NCI-H748 treated with DMSO at 0.1 percent for 48 hours (cell line): ENCODE measurements at regions not wholly inside any gene's neighbourhood (a gene's known extent, or its start where the extent isn't known, plus 50 kb on each side); places are given as distances from the start of the nearest gene placed in this dataset.

Source experiments
- DNase-seq: peaks from one replicate; lab custom pipeline; 2025; lab: John Stamatoyannopoulos, UW

GRCh38 chr1:177571485-177572076 lies 398.3 kb downstream of the SEC16B start:
- peak; percentile 48 for DNase-seq

GRCh38 chr1:177571076-177571475 lies 398.8 kb downstream of the SEC16B start:
- no peak for DNase-seq

DNA sequence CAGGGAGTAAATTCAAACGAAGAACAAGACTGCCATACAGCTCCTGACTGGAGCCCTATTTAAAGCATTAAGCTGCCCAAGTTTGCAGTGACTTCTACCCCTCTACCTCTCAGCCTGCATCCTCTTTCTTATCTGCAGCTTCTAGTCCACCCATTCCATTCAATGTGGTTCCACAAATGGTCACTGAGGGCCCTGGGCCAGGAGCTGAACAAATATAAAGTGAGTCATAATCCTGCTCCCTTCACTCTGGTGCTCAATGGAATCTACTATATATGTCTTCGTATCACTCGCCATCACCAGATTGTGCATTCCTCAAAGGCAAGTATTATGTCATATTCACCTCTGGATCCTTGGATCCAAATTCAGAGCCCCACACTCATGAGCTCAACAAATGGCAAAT lies 398.7 kb downstream of the BRINP2 start:
- DNase-seq = no peak

DNA sequence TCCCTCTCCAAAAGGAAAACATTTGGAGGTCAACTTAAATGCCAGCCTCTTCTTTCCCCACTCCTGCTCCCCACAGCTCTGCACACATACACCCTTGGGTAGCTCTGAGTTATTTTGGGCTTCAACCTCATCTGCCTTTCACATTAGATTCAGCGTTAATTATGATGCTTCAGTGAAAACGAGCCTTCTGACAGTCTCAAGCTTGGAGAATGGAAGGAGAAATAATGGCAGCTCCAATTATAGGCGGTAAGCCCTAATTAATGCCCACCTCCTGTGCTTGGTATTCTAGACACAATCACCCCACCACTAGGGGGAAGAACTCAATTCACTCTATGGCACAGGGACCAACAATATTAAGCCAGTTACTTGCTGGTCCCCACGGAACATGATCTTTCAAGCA lies 397.9 kb downstream of the BRINP2 start:
- no peak for DNase-seq

GRCh38 chr1:177567393-177567792 lies 396.6 kb downstream of the BRINP2 start:
- DNase-seq = no peak

GRCh38 chr1:177566495-177566894 lies 395.7 kb downstream of the BRINP2 start:
- DNase-seq = no peak

- no peak for DNase-seq
These were observed 390.7 kb downstream of the BRINP2 start for GRCh38 chr1:177561436-177561835.

GRCh38 chr1:177558372-177558771 lies 387.6 kb downstream of the BRINP2 start:
- no peak for DNase-seq

DNA sequence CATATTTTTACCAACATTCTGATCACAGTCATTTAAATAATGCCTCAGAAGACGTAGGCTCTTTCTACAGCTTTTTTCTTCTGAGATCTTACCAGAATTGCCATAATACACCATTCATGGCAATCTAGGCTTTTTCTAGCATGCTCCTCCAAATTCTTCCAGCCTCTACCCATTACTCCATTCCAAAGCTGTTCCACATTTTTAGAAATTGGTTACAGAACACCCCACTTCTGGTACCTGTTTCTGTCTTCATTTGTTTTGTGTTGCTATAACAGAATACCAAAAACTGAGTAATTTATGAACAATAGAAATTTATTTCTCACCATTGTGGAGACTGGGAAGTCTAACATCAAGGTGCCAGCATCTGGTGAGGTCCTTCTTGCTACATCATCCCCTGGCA lies 385.4 kb downstream of the BRINP2 start:
- no peak for DNase-seq

GRCh38 chr1:177547200-177547599 lies 376.4 kb downstream of the BRINP2 start:
- no peak for DNase-seq

DNA sequence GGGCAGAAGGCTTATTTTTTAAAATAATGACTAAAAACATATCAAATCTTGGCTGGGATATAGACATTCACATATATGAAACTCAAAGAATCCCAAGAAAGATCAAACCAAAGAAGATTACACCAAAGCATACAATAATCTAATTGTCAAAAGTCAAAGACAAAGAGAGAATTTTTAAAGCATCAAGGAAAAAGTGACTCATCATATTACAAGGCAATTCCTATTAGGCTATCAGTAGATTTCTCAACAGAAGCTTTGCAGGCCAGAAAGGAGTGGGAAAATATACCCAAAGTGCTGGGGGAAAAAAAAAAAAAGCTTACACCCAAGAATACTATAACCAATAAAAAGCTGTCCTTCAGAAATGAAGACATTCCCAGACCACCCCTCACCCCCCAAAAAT lies 375.6 kb downstream of the BRINP2 start:
- DNase-seq = no peak

GRCh38 chr1:177526201-177526600 lies 355.4 kb downstream of the BRINP2 start:
- no peak for DNase-seq

DNA sequence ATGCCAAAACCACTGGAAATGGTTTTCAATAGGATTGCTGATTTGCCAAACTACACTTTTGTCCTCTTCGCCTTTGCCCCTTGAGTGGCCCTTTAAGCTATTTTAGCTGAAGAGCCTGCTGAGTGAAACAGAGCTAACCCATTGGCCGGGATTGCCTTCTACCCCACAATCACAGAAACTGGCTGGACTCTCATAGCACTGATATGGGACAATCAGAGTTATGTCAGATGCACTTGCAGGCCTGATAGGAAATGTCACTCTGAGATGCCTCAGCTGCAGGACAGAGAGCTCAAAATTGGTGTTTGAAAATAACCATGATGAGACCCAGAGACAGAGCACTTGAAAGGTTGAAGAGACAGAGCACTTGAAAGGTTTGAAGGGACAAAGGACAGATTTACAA lies 354.4 kb downstream of the BRINP2 start:
- no peak for DNase-seq

DNA sequence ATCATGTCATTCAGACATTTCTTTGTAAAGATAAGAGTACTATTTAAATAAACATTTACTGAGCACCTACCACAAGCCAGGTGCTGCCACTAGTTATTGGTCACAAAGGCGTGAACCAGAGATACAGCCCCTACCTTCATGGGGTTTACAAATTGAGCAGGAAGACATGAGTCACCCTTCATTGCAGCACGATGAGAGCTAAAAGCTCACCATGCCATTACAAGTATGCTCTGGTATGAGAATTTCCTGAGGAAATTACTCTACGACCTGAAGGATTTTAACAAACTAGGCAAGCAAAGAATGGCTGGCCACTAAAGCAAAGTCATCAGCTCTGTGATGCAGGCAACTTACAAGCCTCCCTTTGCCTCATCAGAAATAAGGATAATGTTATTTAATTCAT lies 346.8 kb downstream of the BRINP2 start:
- DNase-seq = no peak

DNA sequence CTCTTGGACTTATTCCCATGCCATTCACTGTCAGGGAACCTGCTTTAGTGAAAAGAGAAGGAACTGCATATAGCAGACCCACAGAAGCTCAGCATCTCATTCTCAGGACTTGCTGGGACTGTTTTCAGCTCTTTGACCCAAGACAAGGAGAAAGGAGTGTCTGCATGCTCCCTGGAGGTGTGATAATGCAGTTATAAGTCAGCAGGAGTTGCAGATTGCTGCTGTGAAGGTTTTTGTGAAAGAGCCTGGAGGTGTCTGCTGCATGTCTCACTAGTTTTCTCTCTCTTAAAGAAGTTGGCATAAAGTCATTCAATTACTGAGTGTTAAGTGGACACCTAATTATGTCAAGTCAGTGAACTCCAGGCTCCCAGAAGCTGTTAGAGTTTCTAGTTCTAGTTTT lies 343.4 kb downstream of the BRINP2 start:
- DNase-seq = no peak

GRCh38 chr1:177511036-177511435 lies 340.3 kb downstream of the BRINP2 start:
- no peak for DNase-seq

DNA sequence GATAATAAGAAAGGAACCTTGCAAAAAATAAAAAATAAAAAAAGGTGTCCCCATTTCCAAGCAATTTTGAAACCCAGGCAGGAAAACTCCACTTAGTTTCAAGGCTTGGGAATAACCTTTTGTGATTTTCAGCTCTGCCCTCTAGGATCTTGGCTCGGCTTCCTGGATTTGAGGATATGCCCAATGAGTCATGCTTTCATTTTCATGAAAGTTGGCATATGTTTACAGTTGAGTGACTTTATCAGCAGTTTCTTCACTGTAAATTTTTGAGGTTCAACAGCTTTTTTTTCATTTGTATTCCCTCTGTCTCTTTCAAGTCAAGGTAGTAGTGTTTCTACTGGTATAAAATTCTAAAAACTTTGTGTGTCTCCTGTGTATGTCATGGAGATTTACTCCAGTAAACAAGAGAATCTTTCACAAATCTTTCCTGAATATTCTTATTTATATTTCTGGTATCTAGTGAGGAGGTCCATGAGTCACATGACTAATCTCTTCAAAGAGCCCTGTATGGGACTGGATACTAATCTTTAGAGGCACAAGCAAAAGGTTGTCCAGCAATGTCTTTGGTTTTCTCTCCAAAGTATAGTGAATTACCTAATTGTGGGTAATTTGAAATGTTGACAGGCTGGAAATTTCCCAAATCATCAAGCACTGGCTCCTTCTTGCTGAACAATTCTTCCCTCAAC lies 335.3 kb downstream of the BRINP2 start:
- no peak for DNase-seq

GRCh38 chr1:177495878-177496277 lies 325.1 kb downstream of the BRINP2 start:
- DNase-seq = no peak

GRCh38 chr1:177490786-177491185 lies 320.0 kb downstream of the BRINP2 start:
- no peak for DNase-seq

GRCh38 chr1:177490036-177490639 lies 319.4 kb downstream of the BRINP2 start:
- no peak for DNase-seq

DNA sequence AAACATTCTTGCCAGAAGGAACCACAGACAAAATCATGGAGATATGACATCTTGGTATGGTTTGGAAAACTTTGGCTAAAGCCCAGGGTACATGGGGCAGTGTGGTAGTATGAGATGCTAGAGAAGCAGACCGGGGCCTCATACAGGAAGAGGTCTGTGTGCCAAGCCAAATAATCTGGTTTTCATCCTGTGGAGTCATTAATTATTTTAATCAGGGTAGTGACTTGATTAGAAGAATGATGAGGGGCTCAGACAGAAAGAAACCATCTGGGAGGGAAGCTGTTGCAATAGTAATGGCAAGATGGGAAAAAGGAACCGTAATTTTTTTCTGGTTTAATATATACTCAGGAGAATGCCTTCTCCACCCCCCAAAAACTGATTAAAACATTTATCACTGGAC lies 318.0 kb downstream of the BRINP2 start:
- DNase-seq = no peak

GRCh38 chr1:177487481-177487880 lies 316.7 kb downstream of the BRINP2 start:
- no peak for DNase-seq

- DNase-seq = no peak
These were observed 310.1 kb downstream of the BRINP2 start for GRCh38 chr1:177480741-177481305.
